ENCODE measurements at regions not wholly inside any gene's neighbourhood (a gene's known extent, or its start where the extent isn't known, plus 50 kb on each side); places are given as distances from the start of the nearest gene placed in this dataset.
A peak's percentile ranks its signal among the peaks of the same experiment; 100 is the strongest.

GRCh38 chr15:85984241-85984640 lies 95.4 kb upstream of the AGBL1 start:
- no peaks in the 10 kb centered on the region for H3K9me3 Mint-ChIP-seq
- no peak overlapping the region for H3K4me3 Mint-ChIP-seq
- no peak overlapping the region for H3K27ac Mint-ChIP-seq

GRCh38 chr15:85986116-85986515 lies 93.6 kb upstream of the AGBL1 start:
- H3K27ac Mint-ChIP-seq, result no peak overlapping the region
- peaks cover 0 to 8% of the 10 kb centered on the region in 2 donors for H3K27me3 Mint-ChIP-seq
- DNase-seq (ENCODE audit: low spot score) (no peak), ATAC-seq (no peak)
- no peaks in the 10 kb centered on the region for H3K36me3 Mint-ChIP-seq
- H3K9me3 Mint-ChIP-seq, result no peaks in the 10 kb centered on the region
- H3K4me3 Mint-ChIP-seq, result no peak overlapping the region
- H3K4me1 Mint-ChIP-seq (ENCODE audit: low read depth in 2 of 2), result peaks cover 0 to 4% of the 10 kb centered on the region in 2 donors

More at GRCh38 chr15:85984241-85984640, 95.4 kb upstream of the AGBL1 start:
- DNase-seq (ENCODE audit: low spot score) (no peak), ATAC-seq (no peak)
- no peaks in the 10 kb centered on the region for H3K36me3 Mint-ChIP-seq
- H3K27me3 Mint-ChIP-seq, result peaks cover 7 to 17% of the 10 kb centered on the region in 2 donors
- peaks cover 0 to 4% of the 10 kb centered on the region in 2 donors for H3K4me1 Mint-ChIP-seq (ENCODE audit: low read depth in 2 of 2)

GRCh38 chr15:85986741-85987140 lies 92.9 kb upstream of the AGBL1 start:
- peaks cover 0 to 4% of the 10 kb centered on the region in 2 donors for H3K4me1 Mint-ChIP-seq (ENCODE audit: low read depth in 2 of 2)
- ATAC-seq (no peak), DNase-seq (ENCODE audit: low spot score) (no peak)
- no peak overlapping the region for H3K27ac Mint-ChIP-seq
- no peaks in the 10 kb centered on the region for H3K36me3 Mint-ChIP-seq
- H3K9me3 Mint-ChIP-seq, result no peaks in the 10 kb centered on the region
- no peak overlapping the region for H3K4me3 Mint-ChIP-seq
- peaks cover 0 to 8% of the 10 kb centered on the region in 2 donors for H3K27me3 Mint-ChIP-seq

GRCh38 chr15:85988741-85989140 lies 90.9 kb upstream of the AGBL1 start:
- peaks cover 0 to 8% of the 10 kb centered on the region in 2 donors for H3K27me3 Mint-ChIP-seq
- ATAC-seq (peak in 1 of 2 donors; percentile 28), DNase-seq (ENCODE audit: low spot score) (no peak)
- H3K4me3 Mint-ChIP-seq, result no peak overlapping the region
- no peaks in the 10 kb centered on the region for H3K36me3 Mint-ChIP-seq
- H3K27ac Mint-ChIP-seq, result no peak overlapping the region
- H3K4me1 Mint-ChIP-seq (ENCODE audit: low read depth in 2 of 2), result peaks cover 0 to 4% of the 10 kb centered on the region in 2 donors
- no peaks in the 10 kb centered on the region for H3K9me3 Mint-ChIP-seq

GRCh38 chr15:85992224-85992623 lies 87.4 kb upstream of the AGBL1 start:
- peaks cover 0 to 4% of the 10 kb centered on the region in 2 donors for H3K4me1 Mint-ChIP-seq (ENCODE audit: low read depth in 2 of 2)
- DNase-seq (ENCODE audit: low spot score) (no peak), ATAC-seq (no peak)
- peaks cover 3% of the 10 kb centered on the region for H3K9me3 Mint-ChIP-seq
- no peaks in the 10 kb centered on the region for H3K27me3 Mint-ChIP-seq
- no peak overlapping the region for H3K4me3 Mint-ChIP-seq
- H3K36me3 Mint-ChIP-seq, result no peaks in the 10 kb centered on the region
- no peak overlapping the region for H3K27ac Mint-ChIP-seq

GRCh38 chr15:85993116-85993515 lies 86.6 kb upstream of the AGBL1 start:
- ATAC-seq, result no peak

GRCh38 chr15:85997618-85998017 lies 82.1 kb upstream of the AGBL1 start:
- H3K27ac Mint-ChIP-seq, result no peak overlapping the region

More at GRCh38 chr15:85993116-85993515, 86.6 kb upstream of the AGBL1 start:
- H3K4me3 Mint-ChIP-seq, result no peak overlapping the region
- no peak for DNase-seq (ENCODE audit: low spot score)
- peaks cover 0 to under 1% of the 10 kb centered on the region in 2 donors for H3K4me1 Mint-ChIP-seq (ENCODE audit: low read depth in 2 of 2)
- H3K27ac Mint-ChIP-seq, result no peak overlapping the region
- H3K27me3 Mint-ChIP-seq, result no peaks in the 10 kb centered on the region
- no peaks in the 10 kb centered on the region for H3K36me3 Mint-ChIP-seq
- peaks cover 3% of the 10 kb centered on the region for H3K9me3 Mint-ChIP-seq

GRCh38 chr15:85999658-86000057 lies 80.0 kb upstream of the AGBL1 start:
- Mint-ChIP-seq H3K9me3 (peaks cover under 1% of the 10 kb centered on the region), H3K27ac (no peak overlapping the region), H3K4me3 (no peak overlapping the region), H3K4me1 (ENCODE audit: low read depth in 2 of 2) (no peaks in the 10 kb centered on the region), H3K36me3 (no peaks in the 10 kb centered on the region), H3K27me3 (peaks cover 16 to 35% of the 10 kb centered on the region in 2 donors)
- DNase-seq (ENCODE audit: low spot score), result no peak
- no peak for ATAC-seq

More at GRCh38 chr15:85997618-85998017, 82.1 kb upstream of the AGBL1 start:
- peaks cover 3% of the 10 kb centered on the region for H3K9me3 Mint-ChIP-seq
- H3K4me3 Mint-ChIP-seq, result no peak overlapping the region
- H3K27me3 Mint-ChIP-seq, result peaks cover 5 to 18% of the 10 kb centered on the region in 2 donors
- ATAC-seq, result no peak
- no peaks in the 10 kb centered on the region for H3K36me3 Mint-ChIP-seq
- DNase-seq (ENCODE audit: low spot score), result no peak
- H3K4me1 Mint-ChIP-seq (ENCODE audit: low read depth in 2 of 2), result no peaks in the 10 kb centered on the region

GRCh38 chr15:86001200-86001599 lies 78.5 kb upstream of the AGBL1 start:
- no peaks in the 10 kb centered on the region for H3K36me3 Mint-ChIP-seq
- H3K4me1 Mint-ChIP-seq (ENCODE audit: low read depth in 2 of 2), result no peaks in the 10 kb centered on the region
- ATAC-seq (no peak), DNase-seq (ENCODE audit: low spot score) (no peak)
- no peaks in the 10 kb centered on the region for H3K9me3 Mint-ChIP-seq
- no peak overlapping the region for H3K4me3 Mint-ChIP-seq
- H3K27ac Mint-ChIP-seq, result no peak overlapping the region
- peaks cover 16 to 36% of the 10 kb centered on the region in 2 donors for H3K27me3 Mint-ChIP-seq

GRCh38 chr15:86002444-86002843 lies 77.2 kb upstream of the AGBL1 start:
- H3K36me3 Mint-ChIP-seq, result no peaks in the 10 kb centered on the region
- H3K4me1 Mint-ChIP-seq (ENCODE audit: low read depth in 2 of 2), result no peaks in the 10 kb centered on the region
- peaks cover 16 to 36% of the 10 kb centered on the region in 2 donors for H3K27me3 Mint-ChIP-seq
- no peaks in the 10 kb centered on the region for H3K9me3 Mint-ChIP-seq
- no peak for DNase-seq (ENCODE audit: low spot score)
- no peak overlapping the region for H3K27ac Mint-ChIP-seq
- no peak overlapping the region for H3K4me3 Mint-ChIP-seq
- no peak for ATAC-seq

GRCh38 chr15:86004061-86004460 lies 75.6 kb upstream of the AGBL1 start:
- DNase-seq (ENCODE audit: low spot score) (no peak), ATAC-seq (peak in 1 of 2 donors; percentile 15)
- no peaks in the 10 kb centered on the region for H3K9me3 Mint-ChIP-seq
- H3K36me3 Mint-ChIP-seq, result no peaks in the 10 kb centered on the region
- no peak overlapping the region for H3K4me3 Mint-ChIP-seq
- peaks cover 15 to 27% of the 10 kb centered on the region in 2 donors for H3K27me3 Mint-ChIP-seq
- no peaks in the 10 kb centered on the region for H3K4me1 Mint-ChIP-seq (ENCODE audit: low read depth in 2 of 2)
- H3K27ac Mint-ChIP-seq, result no peak overlapping the region

- Mint-ChIP-seq H3K36me3 (no peaks in the 10 kb centered on the region), H3K27me3 (peaks cover 11 to 23% of the 10 kb centered on the region in 2 donors), H3K9me3 (no peaks in the 10 kb centered on the region), H3K4me3 (no peak overlapping the region), H3K4me1 (ENCODE audit: low read depth in 2 of 2) (no peaks in the 10 kb centered on the region), H3K27ac (no peak overlapping the region)
- ATAC-seq, result no peak
- no peak for DNase-seq (ENCODE audit: low spot score)
Observed at GRCh38 chr15:86006546-86006945, 73.1 kb upstream of the AGBL1 start.

- peaks cover 0 to under 1% of the 10 kb centered on the region in 2 donors for H3K27me3 Mint-ChIP-seq
- H3K36me3 Mint-ChIP-seq, result no peaks in the 10 kb centered on the region
- H3K4me3 Mint-ChIP-seq, result no peak overlapping the region
- no peak overlapping the region for H3K27ac Mint-ChIP-seq
- no peaks in the 10 kb centered on the region for H3K9me3 Mint-ChIP-seq
- no peak for DNase-seq (ENCODE audit: low spot score)
- H3K4me1 Mint-ChIP-seq (ENCODE audit: low read depth in 2 of 2), result peaks cover 0 to 3% of the 10 kb centered on the region in 2 donors
- peak in 1 of 2 donors; percentile 20 for ATAC-seq
Observed at GRCh38 chr15:86009727-86010126, 69.9 kb upstream of the AGBL1 start.

GRCh38 chr15:86010398-86010797 lies 69.3 kb upstream of the AGBL1 start:
- Mint-ChIP-seq H3K4me3 (no peak overlapping the region), H3K27me3 (no peaks in the 10 kb centered on the region), H3K4me1 (ENCODE audit: low read depth in 2 of 2) (peaks cover 0 to 3% of the 10 kb centered on the region in 2 donors), H3K27ac (no peak overlapping the region), H3K36me3 (no peaks in the 10 kb centered on the region), H3K9me3 (no peaks in the 10 kb centered on the region)
- no peak for ATAC-seq
- DNase-seq (ENCODE audit: low spot score), result no peak

GRCh38 chr15:86010891-86011290 lies 68.8 kb upstream of the AGBL1 start:
- Mint-ChIP-seq H3K4me1 (ENCODE audit: low read depth in 2 of 2) (peaks cover 0 to 3% of the 10 kb centered on the region in 2 donors), H3K9me3 (no peaks in the 10 kb centered on the region), H3K4me3 (no peak overlapping the region), H3K36me3 (no peaks in the 10 kb centered on the region), H3K27me3 (no peaks in the 10 kb centered on the region), H3K27ac (no peak overlapping the region)
- DNase-seq (ENCODE audit: low spot score) (no peak), ATAC-seq (no peak)

Data from natural killer cell treated with Interleukin-12 subunit alpha and Interleukin-12 subunit beta and Interleukin-15 and Interleukin-18, amount 100 ng/mL, for 72 hours (primary cell).